Right hindlimb (tissue), 1 donor: ENCODE measurements at regions not wholly inside any gene's neighbourhood (a gene's known extent, or its start where the extent isn't known, plus 50 kb on each side); places are given as distances from the start of the nearest gene placed in this dataset.
"Not testable (repeated sequence)": the region's sequence is repeated elsewhere in the genome, so short reads cannot be mapped to it uniquely, and the experiment has no call there.

ENCODE experiments used
- DNase-seq: peaks from one replicate; pipeline ENCODE4 v3.0.0-alpha.2; 2018

GRCh38 chr16:9141813-9142212 is 50.4 kb downstream of the HAPSTR1 start:
- no peak for DNase-seq

DNA sequence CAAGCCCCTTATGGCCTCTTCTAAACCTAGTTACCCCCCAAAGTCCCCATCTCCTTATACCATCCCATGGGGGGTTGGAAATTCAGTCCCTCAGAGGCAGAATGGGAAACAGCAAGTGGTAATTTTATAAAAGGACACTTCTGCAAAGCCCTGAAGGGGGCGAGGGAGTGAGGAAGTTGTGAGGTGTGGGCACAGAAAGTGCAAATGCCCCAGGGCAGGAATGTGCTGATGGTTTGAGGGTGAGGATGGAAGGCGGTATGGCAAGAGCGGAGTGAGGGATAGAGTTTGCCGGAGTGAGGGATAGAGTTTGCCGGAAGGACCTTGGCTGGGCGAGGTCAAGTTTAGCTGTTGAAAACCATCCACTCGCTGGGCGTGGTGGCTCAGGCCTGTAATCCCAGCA is 52.7 kb downstream of the HAPSTR1 start:
- DNase-seq: no peak

GRCh38 chr16:9148374-9149015 is 57.1 kb downstream of the HAPSTR1 start:
- no peak for DNase-seq

- no peak for DNase-seq
Measured at GRCh38 chr16:9151074-9151473, 59.6 kb downstream of the HAPSTR1 start.

GRCh38 chr16:9151597-9151996 is 60.2 kb downstream of the HAPSTR1 start:
- DNase-seq: no peak

DNA sequence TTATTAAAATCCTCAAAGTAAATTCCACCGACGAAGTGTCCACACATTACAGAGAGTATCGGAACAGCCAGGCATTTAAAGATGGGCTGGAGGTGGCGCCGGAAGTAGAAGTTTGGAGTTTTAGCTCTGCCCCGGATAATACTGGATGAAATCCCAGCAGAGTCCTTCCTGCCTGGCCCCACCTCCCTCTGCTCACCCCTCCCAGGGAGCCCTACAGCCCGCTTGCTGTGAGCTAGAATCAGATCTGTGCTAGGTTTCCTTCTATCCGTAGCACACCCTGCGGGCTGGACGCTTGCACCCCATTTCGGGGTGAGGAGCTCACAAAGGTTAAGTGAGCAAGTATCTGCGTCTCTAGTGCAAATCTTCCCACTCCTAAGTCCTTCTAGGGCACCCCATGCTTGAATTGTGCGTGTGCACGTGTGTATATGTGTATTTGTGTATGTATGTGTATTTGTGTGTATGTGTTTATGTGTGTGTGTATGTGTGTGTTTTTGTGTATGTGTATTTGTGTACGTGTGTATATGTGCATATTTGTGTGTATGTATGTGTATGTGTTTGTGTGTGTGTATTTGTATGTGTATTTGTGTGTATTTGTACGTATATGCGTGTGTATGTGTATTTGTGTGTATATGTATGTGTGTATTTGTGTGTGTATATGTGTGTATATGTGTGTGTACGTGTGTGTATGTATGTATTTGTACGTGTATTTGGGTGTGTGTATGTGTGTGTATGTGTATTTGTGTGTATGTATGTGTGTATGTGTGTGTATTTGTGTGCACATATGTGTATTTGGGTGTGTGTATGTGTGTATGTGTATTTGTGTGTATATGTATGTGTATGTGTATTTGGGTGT is 61.4 kb downstream of the HAPSTR1 start:
- DNase-seq: no peak

- DNase-seq: no peak
Measured at GRCh38 chr16:9153502-9153864, 62.0 kb downstream of the HAPSTR1 start.

DNA sequence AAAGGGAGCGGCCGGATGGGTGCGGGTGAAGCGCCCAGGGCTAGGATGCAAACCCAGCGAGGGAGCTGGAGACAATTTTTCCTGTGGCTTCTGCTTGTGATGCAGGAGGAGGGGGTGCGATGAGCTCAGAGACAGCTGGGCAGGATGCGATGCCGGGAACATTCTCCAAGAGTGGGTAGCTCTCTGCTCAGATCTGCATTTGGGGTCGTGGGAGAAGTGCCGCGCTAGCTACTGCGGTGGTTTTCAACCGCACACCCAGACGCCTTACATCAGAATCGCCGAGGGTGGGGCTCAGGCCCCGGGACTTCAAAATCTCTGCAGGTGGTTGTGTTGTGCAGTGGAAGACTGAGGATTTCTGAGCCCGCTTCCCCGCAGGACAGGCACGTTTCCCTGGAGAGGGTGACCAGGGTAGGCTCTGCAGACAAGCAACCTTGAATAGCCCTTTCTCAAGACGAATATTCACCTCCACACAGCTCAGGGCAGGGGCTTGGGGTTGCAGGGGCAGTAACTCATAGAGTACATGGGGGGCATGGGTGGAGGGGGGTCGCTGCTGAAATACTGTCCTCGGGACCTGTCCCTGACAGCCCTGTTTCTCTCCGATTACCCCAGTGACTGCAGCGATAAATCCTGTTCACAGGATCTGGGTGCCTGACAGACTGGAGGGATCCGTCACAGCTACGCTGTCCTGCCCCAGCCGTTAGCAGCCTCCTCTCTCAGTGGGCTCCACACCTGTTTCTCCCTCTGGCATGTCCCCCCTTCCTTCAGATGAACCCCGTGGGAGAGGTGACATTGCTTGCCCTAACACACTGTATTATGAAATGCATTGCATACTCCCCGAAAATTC is 63.3 kb downstream of the HAPSTR1 start:
- no peak for DNase-seq

DNA sequence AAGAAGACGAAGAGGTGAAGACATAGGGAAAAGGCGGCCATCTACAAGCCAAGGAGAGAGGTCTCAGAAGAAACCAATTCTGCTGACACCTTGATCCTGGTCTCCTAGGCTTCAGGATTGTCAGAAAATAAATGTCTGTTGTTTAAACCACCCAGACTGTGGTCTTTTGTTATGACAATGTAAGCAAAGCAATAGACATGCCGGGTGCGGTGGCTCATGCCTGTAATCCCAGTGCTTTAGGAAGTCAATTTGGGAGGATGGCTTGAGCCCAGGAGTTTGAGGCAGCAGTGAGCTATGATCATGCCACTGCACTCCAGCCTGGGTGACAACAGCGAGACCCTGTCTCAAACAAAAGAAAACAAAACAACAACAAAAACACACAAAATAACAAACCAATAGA is 64.4 kb downstream of the HAPSTR1 start:
- DNase-seq: no peak

DNA sequence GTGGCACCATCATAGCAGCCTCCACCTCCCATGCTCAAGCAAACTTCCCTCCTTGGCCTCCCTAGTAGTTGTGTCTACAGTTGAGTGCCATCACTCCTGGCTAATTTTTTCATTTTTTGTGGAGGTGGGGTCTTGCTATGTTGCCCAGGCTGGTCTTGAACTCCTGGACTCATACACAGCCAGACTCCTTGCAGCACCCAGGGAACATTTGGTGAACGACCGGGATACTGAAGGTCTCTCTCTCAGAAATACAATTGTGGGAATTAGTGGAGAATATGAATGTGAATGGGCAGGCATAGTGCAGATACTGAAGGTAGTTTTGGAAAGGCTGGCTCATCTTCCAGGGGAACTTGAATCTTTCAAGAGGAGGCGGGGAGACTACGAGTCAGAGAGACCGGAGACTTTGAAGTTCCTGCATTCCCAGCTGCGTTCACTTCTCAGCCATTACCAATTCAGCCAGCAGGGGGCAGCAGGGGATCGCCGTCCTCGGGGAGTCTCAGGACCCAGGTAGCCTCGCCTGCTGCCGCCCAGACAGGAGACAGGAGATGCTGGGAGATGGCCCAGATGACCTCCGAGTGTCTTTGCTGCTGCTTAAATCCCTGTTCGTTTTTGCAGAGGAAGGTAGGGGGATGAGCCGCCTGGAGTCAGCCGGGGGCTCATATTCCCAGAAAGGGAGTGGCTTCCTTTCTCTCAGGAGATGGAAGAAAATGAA is 68.6 kb downstream of the HAPSTR1 start:
- DNase-seq: peak; percentile 43

DNA sequence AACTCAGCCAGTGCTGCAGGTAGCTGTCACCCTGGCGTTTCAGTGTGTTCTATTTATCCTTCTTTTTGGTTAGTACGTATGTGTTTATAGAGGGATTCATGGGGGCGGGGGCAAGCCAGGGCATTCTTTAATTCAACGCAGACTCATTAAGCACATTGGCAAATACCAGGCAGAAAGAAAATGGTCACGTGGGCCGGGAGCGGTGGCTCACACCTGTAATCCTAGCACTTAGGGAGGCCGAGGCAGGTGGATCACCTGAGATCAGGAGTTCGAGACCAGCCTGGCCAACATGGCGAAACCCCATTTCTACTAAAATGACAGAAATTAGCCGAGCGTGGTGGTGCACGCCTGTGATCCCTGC is 69.1 kb downstream of the HAPSTR1 start:
- DNase-seq: no peak

DNA sequence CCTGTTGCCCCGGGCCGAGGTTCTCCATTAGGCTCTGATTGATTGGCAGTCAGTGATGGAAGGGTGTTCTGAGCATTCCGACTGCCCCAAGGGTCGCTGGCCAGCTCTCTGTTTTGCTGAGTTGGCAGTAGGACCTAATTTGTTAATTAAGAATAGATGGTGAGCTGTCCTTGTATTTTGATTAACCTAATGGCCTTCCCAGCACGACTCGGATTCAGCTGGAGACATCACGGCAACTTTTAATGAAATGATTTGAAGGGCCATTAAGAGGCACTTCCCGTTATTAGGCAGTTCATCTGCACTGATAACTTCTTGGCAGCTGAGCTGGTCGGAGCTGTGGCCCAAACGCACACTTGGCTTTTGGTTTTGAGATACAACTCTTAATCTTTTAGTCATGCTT is 74.2 kb downstream of the HAPSTR1 start:
- DNase-seq: no peak

GRCh38 chr16:9166326-9166993 is 75.0 kb downstream of the HAPSTR1 start:
- not testable (repeated sequence) for DNase-seq

GRCh38 chr16:9169094-9169493 is 77.7 kb downstream of the HAPSTR1 start:
- no peak for DNase-seq

GRCh38 chr16:9170470-9170869 is 79.0 kb downstream of the HAPSTR1 start:
- no peak for DNase-seq

DNA sequence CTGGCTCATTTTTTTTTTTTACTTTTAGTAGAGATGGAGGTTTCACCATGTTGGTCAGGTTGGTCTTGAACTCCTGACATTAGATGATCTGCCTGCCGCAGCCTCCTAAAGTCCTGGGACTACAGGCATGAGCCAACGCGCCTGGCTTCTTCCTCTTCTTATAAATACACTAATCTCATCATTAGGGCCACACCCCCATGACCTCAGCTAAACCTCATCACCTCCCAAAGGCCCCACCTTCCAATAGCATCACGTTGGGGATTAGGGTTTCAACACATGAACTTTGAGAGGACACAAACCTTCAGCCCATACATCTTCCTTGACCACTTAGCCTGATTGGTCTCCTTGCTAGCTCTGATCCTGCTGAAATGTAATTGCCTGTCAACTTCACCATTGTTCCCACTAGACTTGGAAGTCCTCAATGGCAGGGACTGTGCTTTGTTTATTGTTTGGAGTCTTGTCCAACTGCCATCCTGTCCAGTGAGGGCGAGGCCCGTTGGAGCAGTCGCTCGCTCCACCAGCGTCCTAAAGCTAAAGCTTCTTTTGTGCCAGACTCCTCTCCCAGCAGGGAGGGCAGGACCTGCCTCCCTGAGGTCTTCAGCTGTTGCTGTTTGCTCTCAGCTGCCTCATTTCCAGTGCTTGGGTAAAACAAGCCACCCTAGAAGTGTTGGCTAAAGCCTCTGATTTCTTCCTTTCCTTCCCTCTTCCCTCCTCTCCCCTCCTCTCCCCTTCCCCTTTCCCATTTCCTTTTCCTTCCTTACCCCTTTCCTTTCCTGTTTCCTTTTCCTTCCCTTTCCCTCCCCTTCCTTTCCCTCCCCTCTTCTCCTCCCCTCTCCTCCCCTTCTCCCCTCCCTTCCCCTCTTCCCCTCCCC is 85.3 kb downstream of the HAPSTR1 start:
- DNase-seq: no peak

DNA sequence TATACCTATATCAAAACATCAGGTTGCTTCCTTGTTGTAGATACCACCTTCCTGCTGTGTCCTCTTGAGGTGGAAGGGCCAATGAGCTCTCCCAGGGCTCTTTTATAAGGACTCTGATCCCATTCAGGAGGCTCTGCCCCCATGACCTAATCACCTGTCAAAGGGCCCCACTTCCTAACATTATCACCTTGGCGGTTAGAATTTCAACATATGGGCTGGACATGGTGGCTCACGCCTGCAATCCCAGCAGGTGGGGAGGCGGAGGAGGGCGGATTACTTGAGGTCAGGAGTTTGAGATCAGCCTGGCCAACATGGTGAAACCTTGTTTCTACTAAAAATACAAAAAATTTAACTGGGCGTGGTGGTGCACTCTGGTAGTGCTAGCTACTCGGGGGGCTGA is 86.4 kb downstream of the HAPSTR1 start:
- no peak for DNase-seq

- DNase-seq: no peak
Measured at GRCh38 chr16:9183682-9184353, 92.4 kb downstream of the HAPSTR1 start.

GRCh38 chr16:9184354-9184690 is 92.9 kb downstream of the HAPSTR1 start:
- DNase-seq: no peak

- no peak for DNase-seq
Measured at GRCh38 chr16:9185381-9185780, 93.9 kb downstream of the HAPSTR1 start.

GRCh38 chr16:9186061-9186460 is 94.6 kb downstream of the HAPSTR1 start:
- DNase-seq: no peak
